H1 (cell line): ENCODE measurements at regions not wholly inside any gene's neighbourhood (a gene's known extent, or its start where the extent isn't known, plus 50 kb on each side); places are given as distances from the start of the nearest gene placed in this dataset.

Source experiments
- E2F6 ChIP-seq: IDR thresholded peaks from 2 replicates; pipeline ENCODE4 v1.6.1; 2012; ENCODE audit warnings: inconsistent platforms
- EP300 ChIP-seq, 2 experiments: IDR thresholded peaks; 1 replicate in 1 of 2; 2 replicates in 1 of 2; pipeline ENCODE4 v1.6.1; 2011 to 2012; ENCODE audit warnings: low read depth in 2 of 2, low read length in 2 of 2, mild to moderate bottlenecking in 2 of 2, borderline replicate concordance in 1 of 2, inconsistent platforms in 1 of 2, moderate library complexity in 1 of 2
- FOSL1 ChIP-seq: IDR thresholded peaks from 2 replicates; pipeline ENCODE4 v1.6.1; 2011; ENCODE audit warnings: mild to moderate bottlenecking, low read depth, low read length, moderate library complexity; ENCODE audit not compliant: insufficient read depth
- PHF8 ChIP-seq: fragments of 200-600 bp; sonication (generic); conservative IDR thresholded peaks from 2 replicates; pipeline ENCODE4 v1.7.1; 2012; ENCODE audit warnings: low read depth, mild to moderate bottlenecking, inconsistent platforms, low read length, moderate library complexity
- POLR2AphosphoS5 ChIP-seq: IDR thresholded peaks from 2 replicates; pipeline ENCODE4 v1.6.1; 2011; ENCODE audit warnings: low read depth, low read length
- TCF12 ChIP-seq: IDR thresholded peaks from 2 replicates; pipeline ENCODE4 v1.6.1; 2011; ENCODE audit warnings: low read depth, mild to moderate bottlenecking, low read length

- TF ChIP-seq POLR2AphosphoS5 (no peak), EP300 (IDR thresholded peaks at IDR 0.05; ENCODE audit: borderline replicate concordance in 1 of 2, low read depth in 2 of 2, low read length in 2 of 2) (no peak), TCF12 (no peak), PHF8 (no peak), E2F6 (no peak), FOSL1 (no peak)
Observed at GRCh38 chr18:71077451-71077850, 788.6 kb downstream of the SOCS6 start (continued).
